Hematopoietic multipotent progenitor cell treated with erythropoietin and hydrocortisone succinate and interleukin-3 and kit ligand, for 6 days (in vitro differentiated cells): ENCODE measurements at regions not wholly inside any gene's neighbourhood (a gene's known extent, or its start where the extent isn't known, plus 50 kb on each side); places are given as distances from the start of the nearest gene placed in this dataset.

Experiments
- DNase-seq: peaks from one replicate; pipeline ENCODE4 v3.0.0-alpha.2; 2015

- DNase-seq, result no peak
Observed at GRCh38 chr3:13223574-13224237, 150.5 kb upstream of the IQSEC1 start.

GRCh38 chr3:13222891-13223573 is 149.8 kb upstream of the IQSEC1 start:
- no peak for DNase-seq

- DNase-seq, result no peak
Observed at GRCh38 chr3:13222131-13222530, 148.9 kb upstream of the IQSEC1 start.

GRCh38 chr3:13221491-13222061 is 148.3 kb upstream of the IQSEC1 start:
- no peak for DNase-seq

- DNase-seq, result no peak
Observed at GRCh38 chr3:13220991-13221390, 147.8 kb upstream of the IQSEC1 start.

GRCh38 chr3:13219902-13220296 is 146.7 kb upstream of the IQSEC1 start:
- DNase-seq, result no peak

- no peak for DNase-seq
Observed at GRCh38 chr3:13219077-13219901, 146.1 kb upstream of the IQSEC1 start.

- DNase-seq, result no peak
Observed at GRCh38 chr3:13218541-13218908, 145.3 kb upstream of the IQSEC1 start.

GRCh38 chr3:13217736-13218540 is 144.7 kb upstream of the IQSEC1 start:
- DNase-seq, result no peak

- no peak for DNase-seq
Observed at GRCh38 chr3:13217253-13217652, 144.0 kb upstream of the IQSEC1 start.

GRCh38 chr3:13215940-13216546 is 142.8 kb upstream of the IQSEC1 start:
- no peak for DNase-seq

GRCh38 chr3:13214847-13215472 is 141.7 kb upstream of the IQSEC1 start:
- no peak for DNase-seq

- no peak for DNase-seq
Observed at GRCh38 chr3:13213911-13214846, 140.9 kb upstream of the IQSEC1 start.

GRCh38 chr3:13213490-13213889 is 140.3 kb upstream of the IQSEC1 start:
- DNase-seq, result no peak

- no peak for DNase-seq
Observed at GRCh38 chr3:13211605-13212210, 138.5 kb upstream of the IQSEC1 start.

- DNase-seq, result no peak
Observed at GRCh38 chr3:13210221-13210975, 137.2 kb upstream of the IQSEC1 start.

- DNase-seq, result no peak
Observed at GRCh38 chr3:13209634-13209997, 136.4 kb upstream of the IQSEC1 start.

- no peak for DNase-seq
Observed at GRCh38 chr3:13208706-13209633, 135.7 kb upstream of the IQSEC1 start.
